Activated T-helper 17 cell treated with anti-CD3 and anti-CD28 coated beads, Interleukin-2, amount 50 U/mL, for 72 hours (primary cell): ENCODE measurements at regions not wholly inside any gene's neighbourhood (a gene's known extent, or its start where the extent isn't known, plus 50 kb on each side); places are given as distances from the start of the nearest gene placed in this dataset.
A peak's percentile ranks its signal among the peaks of the same experiment; 100 is the strongest.

Experiments
- ATAC-seq: fragments of 150-1000 bp; cut with Tn5 transposase; replicated peaks from 2 replicates; pipeline ENCODE4 v1.10.0; 2021; ENCODE audit warnings: mild to moderate bottlenecking, moderate library complexity
- H3K27ac Mint-ChIP-seq: one replicate; pipeline ENCODE4 v1.8.0; 2022; ENCODE audit warnings: mixed read lengths
- H3K27me3 Mint-ChIP-seq: one replicate; pipeline ENCODE4 v1.8.0; 2022; ENCODE audit warnings: mixed read lengths
- H3K36me3 Mint-ChIP-seq: one replicate; pipeline ENCODE4 v1.8.0; 2022; ENCODE audit warnings: low read depth, mild to moderate bottlenecking, mixed read lengths
- H3K4me1 Mint-ChIP-seq: one replicate; pipeline ENCODE4 v1.8.0; 2022; ENCODE audit warnings: mixed read lengths
- H3K4me3 Mint-ChIP-seq: one replicate; pipeline ENCODE4 v1.8.0; 2022; ENCODE audit warnings: mild to moderate bottlenecking, mixed read lengths
- H3K9me3 Mint-ChIP-seq: one replicate; pipeline ENCODE4 v1.8.0; 2022; ENCODE audit warnings: mixed read lengths

- Mint-ChIP-seq H3K27me3 (peaks cover 7% of the 10 kb centered on the region), H3K9me3 (no peaks in the 10 kb centered on the region), H3K4me3 (no peak overlapping the region), H3K27ac (no peak overlapping the region), H3K36me3 (no peaks in the 10 kb centered on the region), H3K4me1 (no peaks in the 10 kb centered on the region)
- ATAC-seq: no peak
These were observed 64.9 kb downstream of the PABIR2 start for GRCh38 chrX:134732152-134732551.

- no peaks in the 10 kb centered on the region for H3K36me3 Mint-ChIP-seq
- H3K9me3 Mint-ChIP-seq: no peaks in the 10 kb centered on the region
- H3K4me1 Mint-ChIP-seq: no peaks in the 10 kb centered on the region
- peaks cover 10% of the 10 kb centered on the region for H3K27me3 Mint-ChIP-seq
- no peak overlapping the region for H3K27ac Mint-ChIP-seq
- no peak for ATAC-seq
- no peak overlapping the region for H3K4me3 Mint-ChIP-seq
These were observed 69.1 kb upstream of the PLAC1 start for GRCh38 chrX:134727363-134727762.

GRCh38 chrX:134725103-134725690 lies 66.9 kb upstream of the PLAC1 start:
- Mint-ChIP-seq H3K27ac (no peak overlapping the region), H3K27me3 (peaks cover 10% of the 10 kb centered on the region), H3K4me1 (no peaks in the 10 kb centered on the region), H3K36me3 (no peaks in the 10 kb centered on the region), H3K9me3 (no peaks in the 10 kb centered on the region), H3K4me3 (no peak overlapping the region)
- no peak for ATAC-seq

GRCh38 chrX:134721766-134722532 lies 63.7 kb upstream of the PLAC1 start:
- H3K27ac Mint-ChIP-seq: no peak overlapping the region
- no peaks in the 10 kb centered on the region for H3K4me1 Mint-ChIP-seq
- no peak for ATAC-seq
- H3K27me3 Mint-ChIP-seq: peaks cover 2% of the 10 kb centered on the region
- no peaks in the 10 kb centered on the region for H3K36me3 Mint-ChIP-seq
- H3K4me3 Mint-ChIP-seq: no peak overlapping the region
- H3K9me3 Mint-ChIP-seq: no peaks in the 10 kb centered on the region

- H3K4me1 Mint-ChIP-seq: no peaks in the 10 kb centered on the region
- peak overlapping the region; percentile 24 for H3K27ac Mint-ChIP-seq
- H3K9me3 Mint-ChIP-seq: no peaks in the 10 kb centered on the region
- H3K4me3 Mint-ChIP-seq: peak overlapping the region; percentile 26
- peaks cover 5% of the 10 kb centered on the region for H3K27me3 Mint-ChIP-seq
- no peaks in the 10 kb centered on the region for H3K36me3 Mint-ChIP-seq
- ATAC-seq: peak; percentile 76
These were observed 60.7 kb upstream of the PLAC1 start for GRCh38 chrX:134718966-134719317.

GRCh38 chrX:134718105-134718965 lies 60.1 kb upstream of the PLAC1 start:
- peak overlapping the region; percentile 26 for H3K4me3 Mint-ChIP-seq
- no peaks in the 10 kb centered on the region for H3K36me3 Mint-ChIP-seq
- peak; percentile 29 for ATAC-seq
- no peaks in the 10 kb centered on the region for H3K4me1 Mint-ChIP-seq
- peak overlapping the region; percentile 24 for H3K27ac Mint-ChIP-seq
- no peaks in the 10 kb centered on the region for H3K9me3 Mint-ChIP-seq
- peaks cover 5% of the 10 kb centered on the region for H3K27me3 Mint-ChIP-seq

- Mint-ChIP-seq H3K4me3 (no peak overlapping the region), H3K36me3 (no peaks in the 10 kb centered on the region), H3K9me3 (no peaks in the 10 kb centered on the region), H3K27ac (no peak overlapping the region), H3K27me3 (peaks cover 5% of the 10 kb centered on the region), H3K4me1 (no peaks in the 10 kb centered on the region)
- peak; percentile 47 for ATAC-seq
These were observed 59.4 kb upstream of the PLAC1 start for GRCh38 chrX:134717698-134718097.

GRCh38 chrX:134716620-134717012 lies 58.3 kb upstream of the PLAC1 start:
- no peaks in the 10 kb centered on the region for H3K4me1 Mint-ChIP-seq
- H3K9me3 Mint-ChIP-seq: no peaks in the 10 kb centered on the region
- H3K36me3 Mint-ChIP-seq: no peaks in the 10 kb centered on the region
- ATAC-seq: no peak
- peaks cover 5% of the 10 kb centered on the region for H3K27me3 Mint-ChIP-seq
- H3K27ac Mint-ChIP-seq: no peak overlapping the region
- no peak overlapping the region for H3K4me3 Mint-ChIP-seq

- ATAC-seq: no peak
- Mint-ChIP-seq H3K36me3 (no peaks in the 10 kb centered on the region), H3K4me1 (no peaks in the 10 kb centered on the region), H3K27me3 (peaks cover 5% of the 10 kb centered on the region), H3K4me3 (no peak overlapping the region), H3K9me3 (no peaks in the 10 kb centered on the region), H3K27ac (no peak overlapping the region)
These were observed 57.8 kb upstream of the PLAC1 start for GRCh38 chrX:134715930-134716619.

GRCh38 chrX:134714633-134715110 lies 56.4 kb upstream of the PLAC1 start:
- Mint-ChIP-seq H3K27me3 (peaks cover 5% of the 10 kb centered on the region), H3K36me3 (no peaks in the 10 kb centered on the region), H3K27ac (no peak overlapping the region), H3K4me1 (no peaks in the 10 kb centered on the region), H3K4me3 (no peak overlapping the region), H3K9me3 (no peaks in the 10 kb centered on the region)
- no peak for ATAC-seq

- no peaks in the 10 kb centered on the region for H3K4me1 Mint-ChIP-seq
- ATAC-seq: no peak
- H3K27me3 Mint-ChIP-seq: peaks cover 5% of the 10 kb centered on the region
- no peak overlapping the region for H3K4me3 Mint-ChIP-seq
- no peak overlapping the region for H3K27ac Mint-ChIP-seq
- no peaks in the 10 kb centered on the region for H3K36me3 Mint-ChIP-seq
- H3K9me3 Mint-ChIP-seq: no peaks in the 10 kb centered on the region
These were observed 55.4 kb upstream of the PLAC1 start for GRCh38 chrX:134713618-134714107.

GRCh38 chrX:134712272-134712671 lies 54.0 kb upstream of the PLAC1 start:
- Mint-ChIP-seq H3K4me1 (no peaks in the 10 kb centered on the region), H3K9me3 (no peaks in the 10 kb centered on the region), H3K36me3 (no peaks in the 10 kb centered on the region), H3K4me3 (no peak overlapping the region), H3K27ac (no peak overlapping the region), H3K27me3 (peaks cover 5% of the 10 kb centered on the region)
- peak; percentile 59 for ATAC-seq

- Mint-ChIP-seq H3K36me3 (no peaks in the 10 kb centered on the region), H3K27me3 (peaks cover 5% of the 10 kb centered on the region), H3K4me1 (no peaks in the 10 kb centered on the region)
These were observed 53.1 kb upstream of the PLAC1 start for GRCh38 chrX:134711135-134711921.

More at GRCh38 chrX:134711135-134711921, 53.1 kb upstream of the PLAC1 start:
- ATAC-seq: no peak
- Mint-ChIP-seq H3K9me3 (no peaks in the 10 kb centered on the region), H3K4me3 (no peak overlapping the region), H3K27ac (no peak overlapping the region)
